IPS-NIHi7 (cell line): ENCODE measurements at regions not wholly inside any gene's neighbourhood (a gene's known extent, or its start where the extent isn't known, plus 50 kb on each side); places are given as distances from the start of the nearest gene placed in this dataset.

Source experiments
- DNase-seq: peaks from one replicate; pipeline ENCODE4 v3.0.0; 2012; ENCODE audit warnings: mixed read lengths; ENCODE audit errors: extremely low spot score

- DNase-seq: no peak
These were observed 358.4 kb downstream of the BTBD3 start for GRCh38 chr20:12276011-12276673.

GRCh38 chr20:12287575-12287974 is 369.9 kb downstream of the BTBD3 start:
- DNase-seq: no peak

GRCh38 chr20:12289465-12289864 is 371.8 kb downstream of the BTBD3 start:
- DNase-seq: no peak

- DNase-seq: no peak
These were observed 373.7 kb downstream of the BTBD3 start for GRCh38 chr20:12291386-12291785.

GRCh38 chr20:12293900-12294299 is 376.2 kb downstream of the BTBD3 start:
- DNase-seq: no peak

GRCh38 chr20:12294678-12295077 is 377.0 kb downstream of the BTBD3 start:
- DNase-seq: no peak

GRCh38 chr20:12305188-12305950 is 387.7 kb downstream of the BTBD3 start:
- no peak for DNase-seq

GRCh38 chr20:12306107-12306506 is 388.4 kb downstream of the BTBD3 start:
- no peak for DNase-seq

GRCh38 chr20:12311094-12311865 is 393.6 kb downstream of the BTBD3 start:
- DNase-seq: no peak

GRCh38 chr20:12315652-12316051 is 398.0 kb downstream of the BTBD3 start:
- no peak for DNase-seq

- DNase-seq: no peak
These were observed 399.1 kb downstream of the BTBD3 start for GRCh38 chr20:12316794-12317193.

GRCh38 chr20:12317433-12317832 is 399.7 kb downstream of the BTBD3 start:
- no peak for DNase-seq

GRCh38 chr20:12318043-12318442 is 400.4 kb downstream of the BTBD3 start:
- no peak for DNase-seq

GRCh38 chr20:12321736-12322135 is 404.0 kb downstream of the BTBD3 start:
- DNase-seq: no peak

- no peak for DNase-seq
These were observed 409.5 kb downstream of the BTBD3 start for GRCh38 chr20:12327205-12327604.

GRCh38 chr20:12331236-12331635 is 413.5 kb downstream of the BTBD3 start:
- no peak for DNase-seq

- no peak for DNase-seq
These were observed 419.9 kb downstream of the BTBD3 start for GRCh38 chr20:12337601-12338000.

- DNase-seq: no peak
These were observed 428.3 kb downstream of the BTBD3 start for GRCh38 chr20:12345978-12346377.

GRCh38 chr20:12353842-12354241 is 436.1 kb downstream of the BTBD3 start:
- no peak for DNase-seq

GRCh38 chr20:12354725-12355124 is 437.0 kb downstream of the BTBD3 start:
- DNase-seq: no peak

GRCh38 chr20:12355185-12355584 is 437.5 kb downstream of the BTBD3 start:
- no peak for DNase-seq

GRCh38 chr20:12358006-12358654 is 440.4 kb downstream of the BTBD3 start:
- peak; percentile 63 for DNase-seq
